ENCODE measurements at regions not wholly inside any gene's neighbourhood (a gene's known extent, or its start where the extent isn't known, plus 50 kb on each side); places are given as distances from the start of the nearest gene placed in this dataset.

DNA sequence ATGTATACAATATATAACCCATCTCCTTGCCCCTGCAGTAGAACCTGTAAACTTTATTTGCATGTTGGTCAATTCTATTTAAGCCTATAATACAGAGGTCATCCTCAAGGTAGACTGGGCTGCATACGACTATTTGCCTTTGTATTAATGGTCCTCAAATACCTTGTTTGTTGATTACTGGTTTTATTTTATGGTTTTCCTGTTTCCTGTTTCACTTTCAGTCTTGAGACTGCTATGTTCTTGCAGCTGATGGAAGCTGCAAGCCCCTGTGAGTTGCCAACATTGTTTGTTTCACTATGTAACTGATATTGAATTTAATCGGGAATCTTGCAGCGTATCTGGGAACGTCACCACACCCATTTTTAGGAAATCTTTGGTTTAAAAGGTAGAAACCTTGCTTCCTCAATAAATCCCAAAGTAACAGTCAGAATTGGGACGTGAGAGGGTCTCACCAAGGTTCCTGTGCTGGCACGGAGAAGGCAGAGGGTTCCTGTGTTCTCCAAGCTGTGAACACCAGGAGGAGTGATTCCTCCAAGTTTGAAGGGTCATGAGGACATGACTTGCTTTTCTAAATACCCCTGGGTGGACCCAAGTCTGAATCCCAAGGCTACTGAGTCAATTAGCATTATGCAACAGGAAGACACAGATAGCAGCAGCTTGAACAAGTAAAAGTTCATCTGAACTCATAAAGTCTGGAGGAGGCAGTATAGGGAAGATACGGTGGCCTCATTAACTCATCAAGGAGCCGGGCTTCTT lies 110.6 kb upstream of the PNPLA4 start:
- no peak overlapping the region for H3K4me3 ChIP-seq (ENCODE audit: low read depth, low read length)
- no peaks in the 10 kb centered on the region for H3K27me3 ChIP-seq (replicated peaks)

DNA sequence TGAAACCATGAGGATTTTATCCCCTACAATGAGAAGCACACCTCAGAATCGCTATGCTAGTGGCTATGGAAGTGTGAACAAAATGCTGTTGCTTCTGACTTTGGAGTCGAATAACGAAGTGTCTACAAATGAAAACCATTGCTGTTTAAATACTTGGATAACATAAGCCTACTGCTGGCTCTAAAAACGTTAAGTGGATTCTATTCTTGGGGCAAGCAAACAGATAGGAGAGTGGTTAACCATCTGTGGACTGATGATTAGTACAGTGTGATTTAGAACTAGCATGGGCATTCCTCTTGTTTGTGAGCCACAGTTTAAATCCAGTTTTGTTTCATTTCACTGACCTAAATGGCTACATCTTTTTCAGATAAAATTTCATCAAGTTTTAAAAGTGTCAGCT lies 109.7 kb upstream of the PNPLA4 start:
- Histone ChIP-seq H3K4me3 (ENCODE audit: low read depth, low read length) (no peak overlapping the region), H3K36me3 (replicated peaks) (no peaks in the 10 kb centered on the region), H3K27me3 (replicated peaks) (no peaks in the 10 kb centered on the region), H3K27ac (no peak overlapping the region)
- in situ Hi-C loops (cut with HindIII; ENCODE audit: low pct_ligation_motif_present, low sequenced_read_pairs): no loop called here
- TF ChIP-seq, protein P1, sequence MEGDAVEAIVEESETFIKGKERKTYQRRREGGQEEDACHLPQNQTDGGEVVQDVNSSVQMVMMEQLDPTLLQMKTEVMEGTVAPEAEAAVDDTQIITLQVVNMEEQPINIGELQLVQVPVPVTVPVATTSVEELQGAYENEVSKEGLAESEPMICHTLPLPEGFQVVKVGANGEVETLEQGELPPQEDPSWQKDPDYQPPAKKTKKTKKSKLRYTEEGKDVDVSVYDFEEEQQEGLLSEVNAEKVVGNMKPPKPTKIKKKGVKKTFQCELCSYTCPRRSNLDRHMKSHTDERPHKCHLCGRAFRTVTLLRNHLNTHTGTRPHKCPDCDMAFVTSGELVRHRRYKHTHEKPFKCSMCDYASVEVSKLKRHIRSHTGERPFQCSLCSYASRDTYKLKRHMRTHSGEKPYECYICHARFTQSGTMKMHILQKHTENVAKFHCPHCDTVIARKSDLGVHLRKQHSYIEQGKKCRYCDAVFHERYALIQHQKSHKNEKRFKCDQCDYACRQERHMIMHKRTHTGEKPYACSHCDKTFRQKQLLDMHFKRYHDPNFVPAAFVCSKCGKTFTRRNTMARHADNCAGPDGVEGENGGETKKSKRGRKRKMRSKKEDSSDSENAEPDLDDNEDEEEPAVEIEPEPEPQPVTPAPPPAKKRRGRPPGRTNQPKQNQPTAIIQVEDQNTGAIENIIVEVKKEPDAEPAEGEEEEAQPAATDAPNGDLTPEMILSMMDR (IDR thresholded peaks at IDR 0.05; ENCODE audit: low read depth, low read length, missing control alignments): no peak
- no peak for DNase-seq

More for the DNA sequence above, 110.6 kb upstream of the PNPLA4 start:
- in situ Hi-C loops (cut with HindIII; ENCODE audit: low pct_ligation_motif_present, low sequenced_read_pairs): no loop called here
- Histone ChIP-seq H3K27ac (no peak overlapping the region), H3K36me3 (replicated peaks) (no peaks in the 10 kb centered on the region)
- TF ChIP-seq, protein P1 (IDR thresholded peaks at IDR 0.05; ENCODE audit: low read depth, low read length, missing control alignments): no peak
- no peak for DNase-seq

DNA sequence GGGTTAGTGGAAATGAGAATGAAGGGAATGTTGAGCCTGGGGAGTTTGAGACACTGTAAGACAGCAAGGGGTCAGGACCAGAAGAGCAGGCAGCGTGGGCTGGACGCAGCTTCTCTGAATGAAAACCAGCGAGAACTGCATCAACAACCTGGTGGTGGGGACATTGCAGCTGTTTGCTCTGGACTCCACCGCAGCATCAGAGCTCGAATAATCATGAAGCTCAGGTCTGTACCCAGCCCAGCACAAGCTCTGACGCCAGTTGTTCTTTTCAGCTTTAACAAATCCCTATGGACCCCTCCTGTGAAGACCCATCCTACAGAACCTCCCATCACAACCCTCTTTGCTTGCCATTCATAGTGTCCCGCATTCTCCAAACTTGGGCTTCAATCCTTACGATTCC lies 106.8 kb upstream of the PNPLA4 start:
- Histone ChIP-seq H3K4me3 (ENCODE audit: low read depth, low read length) (no peak overlapping the region), H3K27me3 (replicated peaks) (no peaks in the 10 kb centered on the region), H3K27ac (no peak overlapping the region), H3K36me3 (replicated peaks) (no peaks in the 10 kb centered on the region)
- in situ Hi-C loops (cut with HindIII; ENCODE audit: low pct_ligation_motif_present, low sequenced_read_pairs): no loop called here
- no peak for DNase-seq
- TF ChIP-seq, protein P1 (IDR thresholded peaks at IDR 0.05; ENCODE audit: low read depth, low read length, missing control alignments): no peak

DNA sequence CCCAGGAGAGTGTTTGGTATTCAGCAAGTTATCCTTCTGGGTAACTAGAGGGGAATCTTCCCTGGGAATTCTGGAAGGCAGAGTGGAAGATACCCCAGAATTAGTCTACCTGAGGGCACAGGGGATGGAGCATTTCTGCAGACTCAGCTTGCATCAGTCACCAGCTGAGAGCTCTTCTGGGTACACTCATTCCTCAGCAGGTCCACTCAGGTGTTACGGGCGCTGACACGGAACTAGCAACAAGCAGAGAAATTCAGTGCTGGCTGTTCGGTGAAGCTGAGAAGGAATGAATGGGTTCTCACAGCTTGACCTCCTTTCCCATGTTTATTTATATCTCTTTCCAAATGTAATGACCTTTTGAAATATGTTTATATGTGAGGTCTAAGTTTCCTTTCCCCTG lies 106.0 kb upstream of the PNPLA4 start:
- H3K4me3 ChIP-seq (ENCODE audit: low read depth, low read length): no peak overlapping the region
- H3K27me3 ChIP-seq (replicated peaks): no peaks in the 10 kb centered on the region
- DNase-seq: no peak
- no peak overlapping the region for H3K27ac ChIP-seq
- H3K36me3 ChIP-seq (replicated peaks): no peaks in the 10 kb centered on the region
- in situ Hi-C loops (cut with HindIII; ENCODE audit: low pct_ligation_motif_present, low sequenced_read_pairs): no loop called here
- TF ChIP-seq, protein P1 (IDR thresholded peaks at IDR 0.05; ENCODE audit: low read depth, low read length, missing control alignments): no peak

DNA sequence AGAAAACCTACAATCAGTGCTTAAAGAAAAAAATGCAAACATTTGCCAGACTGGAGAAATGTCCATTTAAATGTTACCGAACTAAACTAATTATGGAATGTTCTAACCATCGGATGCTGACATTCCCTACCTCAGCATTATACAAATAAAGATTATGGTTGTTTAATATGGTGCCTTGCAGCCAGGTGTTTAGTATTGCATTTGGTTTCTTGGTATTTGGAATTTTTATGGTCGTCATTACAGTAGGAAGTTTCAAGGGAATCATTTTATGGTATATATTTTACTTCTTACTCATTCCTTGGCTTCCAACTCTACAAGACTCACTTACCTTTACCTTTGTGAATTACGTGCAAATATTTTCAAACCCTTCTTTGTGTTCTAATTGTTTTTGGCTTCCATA lies 103.1 kb upstream of the PNPLA4 start:
- in situ Hi-C loops (cut with HindIII; ENCODE audit: low pct_ligation_motif_present, low sequenced_read_pairs): no loop called here
- TF ChIP-seq, protein P1 (IDR thresholded peaks at IDR 0.05; ENCODE audit: low read depth, low read length, missing control alignments): no peak
- no peak for DNase-seq
- Histone ChIP-seq H3K4me3 (ENCODE audit: low read depth, low read length) (no peak overlapping the region), H3K27me3 (replicated peaks) (no peaks in the 10 kb centered on the region), H3K27ac (no peak overlapping the region), H3K36me3 (replicated peaks) (no peaks in the 10 kb centered on the region)

DNA sequence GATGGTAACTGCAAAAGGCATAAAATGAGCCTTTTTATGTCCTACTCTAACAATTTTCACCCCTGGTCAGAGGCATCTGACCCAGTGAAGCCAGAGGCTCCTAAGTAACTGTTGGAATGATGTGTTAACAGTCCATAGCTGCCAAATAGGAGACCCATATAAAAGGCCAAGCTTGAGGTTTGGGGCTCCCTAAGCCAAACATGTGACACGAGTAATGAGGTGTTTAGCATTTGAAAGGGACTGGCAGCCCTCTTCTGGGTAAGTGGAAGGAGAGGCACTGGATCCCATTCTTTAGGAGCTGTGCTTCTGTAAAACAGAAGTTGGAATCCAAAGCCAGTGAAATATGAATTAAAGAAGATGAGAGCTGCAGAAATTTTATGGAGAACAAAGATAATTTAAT lies 100.6 kb upstream of the PNPLA4 start:
- TF ChIP-seq, protein P1 (IDR thresholded peaks at IDR 0.05; ENCODE audit: low read depth, low read length, missing control alignments): no peak
- H3K27me3 ChIP-seq (replicated peaks): no peaks in the 10 kb centered on the region
- H3K36me3 ChIP-seq (replicated peaks): no peaks in the 10 kb centered on the region
- in situ Hi-C loops (cut with HindIII; ENCODE audit: low pct_ligation_motif_present, low sequenced_read_pairs): no loop called here
- no peak overlapping the region for H3K27ac ChIP-seq
- no peak for DNase-seq
- H3K4me3 ChIP-seq (ENCODE audit: low read depth, low read length): no peak overlapping the region

All from brain microvascular endothelial cell (primary cell).